ENCODE measurements at regions not wholly inside any gene's neighbourhood (a gene's known extent, or its start where the extent isn't known, plus 50 kb on each side); places are given as distances from the start of the nearest gene placed in this dataset.

GRCh38 chr4:22875587-22876257, 183.0 kb downstream of the GBA3 start:
- TF ChIP-seq POLR2A (IDR thresholded peaks at IDR 0.05; ENCODE audit: low read depth, low read length) (no peak), POLR2AphosphoS5 (IDR thresholded peaks at IDR 0.05; ENCODE audit: low read depth, low read length) (no peak), TAF1 (IDR thresholded peaks at IDR 0.05; ENCODE audit: low read depth, low read length) (no peak), PAX5 (IDR thresholded peaks at IDR 0.05; ENCODE audit: insufficient read depth, low read length, severe bottlenecking) (no peak), SPI1 (IDR thresholded peaks at IDR 0.05; ENCODE audit: low read depth, low read length) (no peak), POU2F2 (IDR thresholded peaks at IDR 0.05; ENCODE audit: low read depth, low read length) (no peak)

All from GM12891 (cell line).